K562 (cell line): ENCODE measurements at regions not wholly inside any gene's neighbourhood (a gene's known extent, or its start where the extent isn't known, plus 50 kb on each side); places are given as distances from the start of the nearest gene placed in this dataset.

ENCODE experiments used
- ATAC-seq: fragments of 200-7000 bp; cut with Tn5 transposase; 3 replicates; pipeline ENCODE4 v1.9.1; 2020; ENCODE audit warnings: moderate library complexity
- BruUV-seq: library from RNA; stranded (reverse); fragments of 400-500 nt; replicated peaks from 2 replicates; lab custom pipeline; 2021; lab: Mats Ljungman, UMichigan
- CTCF ChIA-PET: fragments of 300-600 bp; formaldehyde crosslinking; extraction: SDS; loops from one replicate; lab custom pipeline; 2021; ENCODE audit warnings: low intra/inter-chr PET ratio; lab: Yijun Ruan, JAX
- POLR2A ChIA-PET: fragments of 300-600, 350-650 bp; sonication (Branson Sonifier 250); formaldehyde crosslinking; extraction: SDS; loops from one replicate; lab custom pipeline; 2021; ENCODE audit warnings: antibody characterized with exemption, inconsistent platforms; lab: Yijun Ruan, JAX
- DNase-seq, 4 experiments: peaks; one replicate each; pipeline versions ENCODE4 v3.0.0 to v3.0.0-alpha.2; 2011 to 2018; ENCODE audit warnings: low spot score in 3 of 4, mixed read lengths in 3 of 4; ENCODE audit errors: extremely low read depth in 1 of 4
- FAIRE-seq: peaks from 2 replicates; lab custom pipeline; 2011; peaks lifted over from hg19 to GRCh38; lab: Jason Lieb, UNC
- H2AFZ ChIP-seq: 2 replicates; pipeline ENCODE4 v1.6.0; 2011; ENCODE audit warnings: low read depth, low read length, control low read depth, inconsistent platforms
- H3K27ac ChIP-seq: fragments of 200-600 bp; 3 replicates; pipeline ENCODE4 v1.8.0; 2011; ENCODE audit warnings: low read depth, mild to moderate bottlenecking, control low read depth, inconsistent platforms, low read length, moderate library complexity, mixed read lengths; ENCODE audit errors: extremely low read depth
- H3K27me3 ChIP-seq, 2 experiments: fragments of 300-600 bp in 1 of 2; 2 replicates in 1 of 2; 3 replicates in 1 of 2; pipeline versions ENCODE4 v1.6.0 to v1.8.0; 2011; ENCODE audit warnings: inconsistent platforms in 2 of 2, low read length in 2 of 2, mild to moderate bottlenecking in 1 of 2, mixed read lengths in 1 of 2, moderate library complexity in 1 of 2; ENCODE audit not compliant: control insufficient read depth in 2 of 2, insufficient read depth in 2 of 2
- H3K36me3 ChIP-seq: fragments of 300-600 bp; 3 replicates; pipeline ENCODE4 v1.8.0; 2011; ENCODE audit warnings: mild to moderate bottlenecking, low read length, inconsistent platforms; ENCODE audit not compliant: control insufficient read depth, insufficient read depth
- H3K4me1 ChIP-seq, 2 experiments: fragments of 200-600 bp in 1 of 2; replicated peaks in 1 of 2; 2 replicates in 1 of 2; 3 replicates in 1 of 2; pipeline versions ENCODE4 v1.5.1 to v1.8.0; 2011; ENCODE audit warnings: inconsistent platforms in 2 of 2, low read length in 2 of 2, mild to moderate bottlenecking in 1 of 2, mixed read lengths in 1 of 2, moderate library complexity in 1 of 2; ENCODE audit not compliant: control insufficient read depth in 2 of 2, insufficient read depth in 2 of 2
- H3K4me2 ChIP-seq: 2 replicates; pipeline ENCODE4 v1.6.1; 2011; ENCODE audit warnings: low read length, control low read depth, inconsistent platforms, mixed read lengths; ENCODE audit not compliant: insufficient read depth
- H3K4me3 ChIP-seq: fragments of 200-600 bp; sonication (generic), shearing (Covaris generic); 2 replicates; pipeline ENCODE4 v1.5.1; 2016; ENCODE audit warnings: control low read depth, inconsistent platforms
- H3K79me2 ChIP-seq: fragments of 200-600 bp; 3 replicates; pipeline ENCODE4 v1.8.0; 2011; ENCODE audit warnings: low read length, inconsistent platforms; ENCODE audit not compliant: control insufficient read depth, insufficient read depth
- H3K9ac ChIP-seq, 2 experiments: 2 replicates each; pipeline versions ENCODE4 v1.6.0 to v1.6.1; 2011; ENCODE audit warnings: low read depth in 2 of 2, low read length in 2 of 2, control low read depth in 1 of 2, inconsistent platforms in 1 of 2, mild to moderate bottlenecking in 1 of 2, mixed read lengths in 1 of 2; ENCODE audit not compliant: insufficient read depth in 1 of 2
- H3K9me1 ChIP-seq: one replicate; pipeline ENCODE4 v1.6.0; 2011; ENCODE audit warnings: inconsistent platforms, mild to moderate bottlenecking, low read length, moderate library complexity; ENCODE audit not compliant: control insufficient read depth, insufficient read depth
- H3K9me3 ChIP-seq: replicated peaks from 2 replicates; pipeline ENCODE4 v1.5.1; 2011; ENCODE audit warnings: low read depth, low read length, inconsistent platforms; ENCODE audit not compliant: control insufficient read depth, insufficient read depth
- H4K20me1 ChIP-seq: replicated peaks from 2 replicates; pipeline ENCODE4 v1.6.1; 2011; ENCODE audit warnings: low read length, inconsistent platforms, mixed read lengths; ENCODE audit not compliant: control insufficient read depth, insufficient read depth
- CHD4 ChIP-seq: fragments of 200-600 bp; sonication (generic); IDR thresholded peaks from 3 replicates; pipeline ENCODE4 v1.6.1; 2012; ENCODE audit warnings: low read depth, mild to moderate bottlenecking, mixed read lengths, low read length, inconsistent platforms; ENCODE audit not compliant: insufficient read depth, insufficient replicate concordance, poor library complexity, severe bottlenecking
- DMBX1 ChIP-seq: fragments of 250-450 bp; sonication (Bioruptor Pico); IDR thresholded peaks from 2 replicates; pipeline ENCODE4 v1.8.0; 2022; ENCODE audit warnings: inconsistent platforms, mild to moderate bottlenecking, moderate library complexity, borderline replicate concordance
- GABPA ChIP-seq: fragments of 200-800 bp; sonication (Bioruptor generic); conservative IDR thresholded peaks from 2 replicates; pipeline ENCODE4 v1.6.1; 2016; ENCODE audit warnings: low read depth, missing genetic modification characterization, missing compliant biosample characterization
- HNRNPL ChIP-seq: fragments of 200-400 bp; formaldehyde crosslinking; IDR thresholded peaks from 2 replicates; pipeline ENCODE4 v1.6.1; 2017; ENCODE audit warnings: low read depth, mild to moderate bottlenecking, low read length
- MAFF ChIP-seq: IDR thresholded peaks from 2 replicates; pipeline ENCODE4 v1.6.1; 2012; ENCODE audit warnings: low read length, improper control_type of control experiment
- NFXL1 ChIP-seq: fragments of 450-650 bp; formaldehyde crosslinking; IDR thresholded peaks from 2 replicates; pipeline ENCODE4 v1.4.0; 2021; ENCODE audit warnings: mild to moderate bottlenecking
- SUPT5H ChIP-seq: fragments of 450-650 bp; IDR thresholded peaks from 2 replicates; pipeline ENCODE4 v1.6.1; 2016
- YBX1 ChIP-seq: fragments of 450-650 bp; IDR thresholded peaks from 2 replicates; pipeline ENCODE4 v1.7.1; 2016; ENCODE audit warnings: mild to moderate bottlenecking
- WGBS: fragments of 100-300 bp; shearing (Covaris generic); methylation state at CpG from one replicate; pipeline ENCODE4 v1.1.6; 2016; ENCODE audit warnings: low coverage, mixed read lengths; ENCODE audit not compliant: insufficient coverage; ENCODE audit errors: missing lambda C conversion rate; 5-methylcytosine and 5-hydroxymethylcytosine counted together
- in situ Hi-C: fragments of 300-500 bp; cut with MboI; formaldehyde crosslinking; loops from 4 replicates; pipeline ENCODE4 v1.15.0; 2018; ENCODE audit warnings: inconsistent platforms, mixed read lengths
- intact Hi-C: fragments of 100-400 bp; cut with micrococcal nuclease; formaldehyde crosslinking; loops from 2 replicates; pipeline ENCODE4 v1.14.2; 2022
- TF ChIP-seq, protein P1 (sequence below): sonication (generic); formaldehyde crosslinking; IDR thresholded peaks from 2 replicates; pipeline ENCODE4 v1.8.0; 2022; ENCODE audit warnings: mild to moderate bottlenecking, missing genetic modification reagents
- TF ChIP-seq, protein P2 (sequence below): fragments of 250-450 bp; sonication (Bioruptor Pico); IDR thresholded peaks from 2 replicates; pipeline ENCODE4 v1.9.0; 2021; ENCODE audit warnings: mild to moderate bottlenecking, inconsistent platforms
- TF ChIP-seq, protein P3 (sequence below): fragments of 200-400 bp; formaldehyde crosslinking; IDR thresholded peaks from 2 replicates; pipeline ENCODE4 v1.6.1; 2017; ENCODE audit warnings: mild to moderate bottlenecking, low read depth, low read length, moderate library complexity

DNA sequence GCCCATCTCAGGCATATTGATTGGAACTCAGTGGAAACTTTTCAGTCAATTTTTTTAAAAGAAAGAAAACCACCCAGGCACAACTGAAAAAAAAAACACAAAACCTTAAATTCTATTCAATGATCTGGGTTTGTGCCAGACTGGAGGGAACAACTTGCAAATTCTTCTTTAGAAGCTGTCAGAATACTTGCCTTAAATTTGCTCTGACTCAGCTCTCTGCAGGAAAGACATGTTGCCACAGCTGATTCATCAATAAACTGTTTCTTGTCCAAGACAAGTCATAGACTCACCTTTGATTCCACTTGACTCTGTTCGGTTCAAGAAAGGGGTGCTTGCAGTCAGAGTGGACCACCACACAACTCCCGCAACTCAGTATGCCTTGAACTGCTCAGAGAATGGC, 117.8 kb upstream of the F13A1 start:
- Histone ChIP-seq H3K4me1 (no peaks in the 10 kb centered on the region), H3K79me2 (no peaks in the 10 kb centered on the region), H3K4me3 (no peak overlapping the region), H3K36me3 (no peaks in the 10 kb centered on the region), H3K27ac (no peak overlapping the region), H4K20me1 (no peaks in the 10 kb centered on the region), H3K9ac (no peak overlapping the region), H3K9me3 (no peaks in the 10 kb centered on the region), H3K4me2 (no peak overlapping the region), H2AFZ (no peak overlapping the region), H3K27me3 (0 out of 5 replicates have a peak, but pooled peaks cover 0 to 4% of the 10 kb centered on the region in 2 experiments), H3K9me1 (no peaks in the 10 kb centered on the region)
- POLR2A ChIA-PET, result no interaction called here
- CTCF ChIA-PET, result no interaction called here
- intact Hi-C loops, result no loop called here
- FAIRE-seq (no peak), ATAC-seq (no peak), DNase-seq (no peak)
- no TSS peak for BruUV-seq
- 0% methylated on average over 2 of the region's 2 CpGs for WGBS
- in situ Hi-C loops, result no loop called here
- TF ChIP-seq SUPT5H, result no peak
- no peak for TF ChIP-seq NFXL1 (CRISPR knock-in tag)
- no peak for TF ChIP-seq DMBX1 (CRISPR knock-in tag)
- TF ChIP-seq GABPA (tag), result no peak
- TF ChIP-seq MAFF, result no peak
- TF ChIP-seq, protein P1, sequence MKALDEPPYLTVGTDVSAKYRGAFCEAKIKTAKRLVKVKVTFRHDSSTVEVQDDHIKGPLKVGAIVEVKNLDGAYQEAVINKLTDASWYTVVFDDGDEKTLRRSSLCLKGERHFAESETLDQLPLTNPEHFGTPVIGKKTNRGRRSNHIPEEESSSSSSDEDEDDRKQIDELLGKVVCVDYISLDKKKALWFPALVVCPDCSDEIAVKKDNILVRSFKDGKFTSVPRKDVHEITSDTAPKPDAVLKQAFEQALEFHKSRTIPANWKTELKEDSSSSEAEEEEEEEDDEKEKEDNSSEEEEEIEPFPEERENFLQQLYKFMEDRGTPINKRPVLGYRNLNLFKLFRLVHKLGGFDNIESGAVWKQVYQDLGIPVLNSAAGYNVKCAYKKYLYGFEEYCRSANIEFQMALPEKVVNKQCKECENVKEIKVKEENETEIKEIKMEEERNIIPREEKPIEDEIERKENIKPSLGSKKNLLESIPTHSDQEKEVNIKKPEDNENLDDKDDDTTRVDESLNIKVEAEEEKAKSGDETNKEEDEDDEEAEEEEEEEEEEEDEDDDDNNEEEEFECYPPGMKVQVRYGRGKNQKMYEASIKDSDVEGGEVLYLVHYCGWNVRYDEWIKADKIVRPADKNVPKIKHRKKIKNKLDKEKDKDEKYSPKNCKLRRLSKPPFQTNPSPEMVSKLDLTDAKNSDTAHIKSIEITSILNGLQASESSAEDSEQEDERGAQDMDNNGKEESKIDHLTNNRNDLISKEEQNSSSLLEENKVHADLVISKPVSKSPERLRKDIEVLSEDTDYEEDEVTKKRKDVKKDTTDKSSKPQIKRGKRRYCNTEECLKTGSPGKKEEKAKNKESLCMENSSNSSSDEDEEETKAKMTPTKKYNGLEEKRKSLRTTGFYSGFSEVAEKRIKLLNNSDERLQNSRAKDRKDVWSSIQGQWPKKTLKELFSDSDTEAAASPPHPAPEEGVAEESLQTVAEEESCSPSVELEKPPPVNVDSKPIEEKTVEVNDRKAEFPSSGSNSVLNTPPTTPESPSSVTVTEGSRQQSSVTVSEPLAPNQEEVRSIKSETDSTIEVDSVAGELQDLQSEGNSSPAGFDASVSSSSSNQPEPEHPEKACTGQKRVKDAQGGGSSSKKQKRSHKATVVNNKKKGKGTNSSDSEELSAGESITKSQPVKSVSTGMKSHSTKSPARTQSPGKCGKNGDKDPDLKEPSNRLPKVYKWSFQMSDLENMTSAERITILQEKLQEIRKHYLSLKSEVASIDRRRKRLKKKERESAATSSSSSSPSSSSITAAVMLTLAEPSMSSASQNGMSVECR (CRISPR knock-in tag), result no peak
- TF ChIP-seq YBX1, result no peak
- TF ChIP-seq, protein P2, sequence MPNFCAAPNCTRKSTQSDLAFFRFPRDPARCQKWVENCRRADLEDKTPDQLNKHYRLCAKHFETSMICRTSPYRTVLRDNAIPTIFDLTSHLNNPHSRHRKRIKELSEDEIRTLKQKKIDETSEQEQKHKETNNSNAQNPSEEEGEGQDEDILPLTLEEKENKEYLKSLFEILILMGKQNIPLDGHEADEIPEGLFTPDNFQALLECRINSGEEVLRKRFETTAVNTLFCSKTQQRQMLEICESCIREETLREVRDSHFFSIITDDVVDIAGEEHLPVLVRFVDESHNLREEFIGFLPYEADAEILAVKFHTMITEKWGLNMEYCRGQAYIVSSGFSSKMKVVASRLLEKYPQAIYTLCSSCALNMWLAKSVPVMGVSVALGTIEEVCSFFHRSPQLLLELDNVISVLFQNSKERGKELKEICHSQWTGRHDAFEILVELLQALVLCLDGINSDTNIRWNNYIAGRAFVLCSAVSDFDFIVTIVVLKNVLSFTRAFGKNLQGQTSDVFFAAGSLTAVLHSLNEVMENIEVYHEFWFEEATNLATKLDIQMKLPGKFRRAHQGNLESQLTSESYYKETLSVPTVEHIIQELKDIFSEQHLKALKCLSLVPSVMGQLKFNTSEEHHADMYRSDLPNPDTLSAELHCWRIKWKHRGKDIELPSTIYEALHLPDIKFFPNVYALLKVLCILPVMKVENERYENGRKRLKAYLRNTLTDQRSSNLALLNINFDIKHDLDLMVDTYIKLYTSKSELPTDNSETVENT (CRISPR knock-in tag), result no peak
- TF ChIP-seq CHD4, result no peak
- TF ChIP-seq, protein P3, sequence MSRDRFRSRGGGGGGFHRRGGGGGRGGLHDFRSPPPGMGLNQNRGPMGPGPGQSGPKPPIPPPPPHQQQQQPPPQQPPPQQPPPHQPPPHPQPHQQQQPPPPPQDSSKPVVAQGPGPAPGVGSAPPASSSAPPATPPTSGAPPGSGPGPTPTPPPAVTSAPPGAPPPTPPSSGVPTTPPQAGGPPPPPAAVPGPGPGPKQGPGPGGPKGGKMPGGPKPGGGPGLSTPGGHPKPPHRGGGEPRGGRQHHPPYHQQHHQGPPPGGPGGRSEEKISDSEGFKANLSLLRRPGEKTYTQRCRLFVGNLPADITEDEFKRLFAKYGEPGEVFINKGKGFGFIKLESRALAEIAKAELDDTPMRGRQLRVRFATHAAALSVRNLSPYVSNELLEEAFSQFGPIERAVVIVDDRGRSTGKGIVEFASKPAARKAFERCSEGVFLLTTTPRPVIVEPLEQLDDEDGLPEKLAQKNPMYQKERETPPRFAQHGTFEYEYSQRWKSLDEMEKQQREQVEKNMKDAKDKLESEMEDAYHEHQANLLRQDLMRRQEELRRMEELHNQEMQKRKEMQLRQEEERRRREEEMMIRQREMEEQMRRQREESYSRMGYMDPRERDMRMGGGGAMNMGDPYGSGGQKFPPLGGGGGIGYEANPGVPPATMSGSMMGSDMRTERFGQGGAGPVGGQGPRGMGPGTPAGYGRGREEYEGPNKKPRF, result no peak
- no peak for TF ChIP-seq HNRNPL
